ENCODE measurements at regions not wholly inside any gene's neighbourhood (a gene's known extent, or its start where the extent isn't known, plus 50 kb on each side); places are given as distances from the start of the nearest gene placed in this dataset.

DNA sequence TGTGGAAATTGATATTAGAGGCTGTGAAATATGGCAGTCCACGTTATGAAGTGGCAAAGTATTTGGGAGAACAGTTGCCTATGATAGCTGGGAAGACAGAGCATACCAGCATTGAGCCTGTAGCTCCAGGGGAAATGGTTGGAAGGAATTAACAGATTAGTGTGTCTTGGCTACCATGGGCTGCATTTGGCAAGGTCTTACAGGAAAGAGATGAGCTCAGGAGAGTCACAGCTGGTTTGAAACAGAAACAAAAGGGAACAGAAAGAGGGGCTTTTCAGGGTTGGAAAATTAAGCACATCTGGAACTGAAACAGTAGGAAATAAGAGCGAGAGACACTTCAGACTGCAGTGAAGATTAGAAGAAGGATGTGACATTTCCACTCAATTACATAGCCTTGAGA, 141.7 kb downstream of the FBLN2 start:
- Mint-ChIP-seq H3K4me1 (ENCODE audit: low read depth) (no peaks in the 10 kb centered on the region), H3K4me3 (no peak overlapping the region), H3K9me3 (no peaks in the 10 kb centered on the region), H3K27ac (no peak overlapping the region), H3K36me3 (ENCODE audit: low read depth) (no peaks in the 10 kb centered on the region), H3K27me3 (ENCODE audit: insufficient read depth) (peaks cover 50% of the 10 kb centered on the region)
- TF ChIP-seq, protein P1, sequence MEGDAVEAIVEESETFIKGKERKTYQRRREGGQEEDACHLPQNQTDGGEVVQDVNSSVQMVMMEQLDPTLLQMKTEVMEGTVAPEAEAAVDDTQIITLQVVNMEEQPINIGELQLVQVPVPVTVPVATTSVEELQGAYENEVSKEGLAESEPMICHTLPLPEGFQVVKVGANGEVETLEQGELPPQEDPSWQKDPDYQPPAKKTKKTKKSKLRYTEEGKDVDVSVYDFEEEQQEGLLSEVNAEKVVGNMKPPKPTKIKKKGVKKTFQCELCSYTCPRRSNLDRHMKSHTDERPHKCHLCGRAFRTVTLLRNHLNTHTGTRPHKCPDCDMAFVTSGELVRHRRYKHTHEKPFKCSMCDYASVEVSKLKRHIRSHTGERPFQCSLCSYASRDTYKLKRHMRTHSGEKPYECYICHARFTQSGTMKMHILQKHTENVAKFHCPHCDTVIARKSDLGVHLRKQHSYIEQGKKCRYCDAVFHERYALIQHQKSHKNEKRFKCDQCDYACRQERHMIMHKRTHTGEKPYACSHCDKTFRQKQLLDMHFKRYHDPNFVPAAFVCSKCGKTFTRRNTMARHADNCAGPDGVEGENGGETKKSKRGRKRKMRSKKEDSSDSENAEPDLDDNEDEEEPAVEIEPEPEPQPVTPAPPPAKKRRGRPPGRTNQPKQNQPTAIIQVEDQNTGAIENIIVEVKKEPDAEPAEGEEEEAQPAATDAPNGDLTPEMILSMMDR (IDR thresholded peaks at IDR 0.05): no peak
- no peak for DNase-seq

DNA sequence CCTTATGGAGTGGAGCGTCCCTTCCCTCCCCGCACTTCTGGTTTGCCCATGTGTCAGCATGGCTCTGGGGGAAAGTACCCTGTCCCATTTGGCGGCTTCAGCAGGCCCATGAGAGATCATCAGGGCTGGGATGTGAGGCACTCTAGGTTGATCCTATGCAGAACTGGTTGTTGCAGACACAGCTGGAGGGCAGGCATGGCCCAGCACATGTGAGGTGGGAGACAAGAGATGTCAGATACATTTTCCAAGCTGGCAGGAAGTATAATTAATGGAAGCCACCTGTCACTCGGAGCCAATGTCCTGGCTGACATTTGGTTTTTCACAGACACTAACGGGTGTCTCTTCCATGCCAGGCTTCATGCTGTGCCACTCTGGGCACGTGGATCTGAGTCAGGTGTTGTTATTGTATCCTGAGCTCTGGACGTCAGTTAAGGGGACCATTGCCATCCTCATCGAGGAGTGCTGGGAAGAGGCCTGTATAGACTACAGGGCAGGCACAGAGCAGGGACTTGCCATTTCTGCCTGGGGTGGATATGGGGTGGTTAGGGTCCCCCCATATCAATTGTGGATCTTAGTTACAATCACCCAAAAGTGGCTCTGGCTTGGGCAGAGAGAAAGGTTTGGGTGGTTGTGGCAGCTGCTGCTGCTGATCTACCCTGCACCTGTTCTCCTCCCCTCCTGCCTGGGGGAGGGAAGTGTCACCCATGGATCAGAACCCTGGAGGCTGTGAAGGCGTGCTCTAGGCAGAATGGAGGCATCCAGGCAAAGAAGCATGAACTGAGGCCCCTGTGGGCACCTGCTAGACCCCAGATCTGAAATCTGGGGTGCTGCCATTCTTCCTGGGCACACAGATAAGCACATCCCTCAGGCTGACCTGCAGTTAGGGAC, 140.7 kb downstream of the FBLN2 start:
- H3K9me3 Mint-ChIP-seq: no peaks in the 10 kb centered on the region
- no peaks in the 10 kb centered on the region for H3K36me3 Mint-ChIP-seq (ENCODE audit: low read depth)
- DNase-seq: no peak
- no peak overlapping the region for H3K4me3 Mint-ChIP-seq
- no peak overlapping the region for H3K27ac Mint-ChIP-seq
- peaks cover 46% of the 10 kb centered on the region for H3K27me3 Mint-ChIP-seq (ENCODE audit: insufficient read depth)
- TF ChIP-seq, protein P1 (IDR thresholded peaks at IDR 0.05): no peak
- H3K4me1 Mint-ChIP-seq (ENCODE audit: low read depth): no peaks in the 10 kb centered on the region

DNA sequence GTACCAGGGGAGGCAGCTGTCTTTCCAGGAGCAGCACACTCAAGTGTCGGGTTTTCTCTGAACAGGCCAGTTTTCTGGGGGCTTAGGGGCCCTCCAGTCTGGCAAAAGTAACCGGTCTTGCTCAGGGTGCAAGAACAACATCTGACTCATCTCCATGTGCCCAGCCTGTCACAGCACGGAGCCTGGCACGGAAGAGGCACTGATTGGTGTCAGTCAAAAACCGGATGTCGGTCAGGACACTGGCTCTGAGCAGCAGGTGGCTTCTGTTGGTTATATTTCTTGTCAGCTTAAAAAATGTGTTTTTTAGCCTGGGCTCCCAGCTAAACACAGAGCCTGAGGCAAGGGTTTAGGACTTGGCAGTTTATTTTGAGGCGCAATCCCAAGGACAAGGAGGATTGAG, 139.9 kb downstream of the FBLN2 start:
- H3K4me1 Mint-ChIP-seq (ENCODE audit: low read depth): no peaks in the 10 kb centered on the region
- H3K27ac Mint-ChIP-seq: no peak overlapping the region
- TF ChIP-seq, protein P1 (IDR thresholded peaks at IDR 0.05): no peak
- no peak for DNase-seq
- H3K36me3 Mint-ChIP-seq (ENCODE audit: low read depth): no peaks in the 10 kb centered on the region
- no peak overlapping the region for H3K4me3 Mint-ChIP-seq
- peaks cover 41% of the 10 kb centered on the region for H3K27me3 Mint-ChIP-seq (ENCODE audit: insufficient read depth)
- H3K9me3 Mint-ChIP-seq: no peaks in the 10 kb centered on the region

DNA sequence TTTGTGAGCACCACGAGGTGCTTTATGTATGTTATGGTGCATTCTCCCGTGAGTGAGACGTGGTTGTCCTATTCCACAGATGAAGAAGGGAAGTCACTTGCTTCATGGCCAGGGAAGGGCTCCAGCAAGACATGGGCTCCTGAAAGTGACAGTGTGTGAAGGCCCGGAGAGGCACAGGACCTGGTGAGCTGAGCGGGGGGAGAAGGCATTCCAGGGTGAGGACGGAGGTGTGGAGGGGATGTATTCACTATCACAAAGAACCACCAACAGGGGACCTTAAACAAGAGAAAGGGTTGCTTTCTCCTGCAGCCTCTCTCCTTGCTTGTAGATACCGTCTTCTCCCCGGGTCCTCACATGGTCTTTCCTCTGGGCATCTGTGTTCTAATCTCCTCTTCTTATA, 139.1 kb downstream of the FBLN2 start:
- no peaks in the 10 kb centered on the region for H3K9me3 Mint-ChIP-seq
- no peak overlapping the region for H3K4me3 Mint-ChIP-seq
- peaks cover 41% of the 10 kb centered on the region for H3K27me3 Mint-ChIP-seq (ENCODE audit: insufficient read depth)
- H3K27ac Mint-ChIP-seq: no peak overlapping the region
- TF ChIP-seq, protein P1 (IDR thresholded peaks at IDR 0.05): no peak
- no peaks in the 10 kb centered on the region for H3K36me3 Mint-ChIP-seq (ENCODE audit: low read depth)
- H3K4me1 Mint-ChIP-seq (ENCODE audit: low read depth): no peaks in the 10 kb centered on the region
- no peak for DNase-seq

All from HFFc6 (cell line).